BLaER1 (cell line): ENCODE measurements at regions not wholly inside any gene's neighbourhood (a gene's known extent, or its start where the extent isn't known, plus 50 kb on each side); places are given as distances from the start of the nearest gene placed in this dataset.

Experiments
- H3K27ac ChIP-seq: shearing (Covaris generic); formaldehyde crosslinking; 2 replicates; pipeline ENCODE4 v1.8.1; 2022
- H3K27me3 ChIP-seq: shearing (Covaris generic); formaldehyde crosslinking; 2 replicates; pipeline ENCODE4 v1.8.1; 2022
- H3K36me3 ChIP-seq: shearing (Covaris generic); formaldehyde crosslinking; 2 replicates; pipeline ENCODE4 v1.8.1; 2022
- H3K4me1 ChIP-seq: shearing (Covaris generic); formaldehyde crosslinking; 2 replicates; pipeline ENCODE4 v1.8.1; 2022
- H3K4me2 ChIP-seq: shearing (Covaris generic); formaldehyde crosslinking; 2 replicates; pipeline ENCODE4 v1.8.1; 2022
- H3K4me3 ChIP-seq: shearing (Covaris generic); formaldehyde crosslinking; 2 replicates; pipeline ENCODE4 v1.8.1; 2022
- H3K9ac ChIP-seq: shearing (Covaris generic); formaldehyde crosslinking; 2 replicates; pipeline ENCODE4 v1.8.1; 2022
- H3K9me3 ChIP-seq: shearing (Covaris generic); formaldehyde crosslinking; 2 replicates; pipeline ENCODE4 v1.8.1; 2022
- H4K20me1 ChIP-seq: shearing (Covaris generic); formaldehyde crosslinking; 2 replicates; pipeline ENCODE4 v1.8.1; 2022
- Cebpa-rat ChIP-seq: shearing (Covaris generic); IDR thresholded peaks from 2 replicates; pipeline ENCODE4 v1.8.1; 2022

- Histone ChIP-seq H3K27ac (no peak overlapping the region), H3K4me3 (no peak overlapping the region), H3K4me1 (peaks cover 6% of the 10 kb centered on the region; the same call in 1 of the 2 replicates), H3K36me3 (no peaks in the 10 kb centered on the region), H3K9ac (no peak overlapping the region), H3K9me3 (no peaks in the 10 kb centered on the region), H3K27me3 (no peaks in the 10 kb centered on the region), H4K20me1 (no peaks in the 10 kb centered on the region), H3K4me2 (no peak overlapping the region)
- no peak for TF ChIP-seq Cebpa-rat
Measured at GRCh38 chr5:39598661-39599248, 174.0 kb upstream of the DAB2 start.

DNA sequence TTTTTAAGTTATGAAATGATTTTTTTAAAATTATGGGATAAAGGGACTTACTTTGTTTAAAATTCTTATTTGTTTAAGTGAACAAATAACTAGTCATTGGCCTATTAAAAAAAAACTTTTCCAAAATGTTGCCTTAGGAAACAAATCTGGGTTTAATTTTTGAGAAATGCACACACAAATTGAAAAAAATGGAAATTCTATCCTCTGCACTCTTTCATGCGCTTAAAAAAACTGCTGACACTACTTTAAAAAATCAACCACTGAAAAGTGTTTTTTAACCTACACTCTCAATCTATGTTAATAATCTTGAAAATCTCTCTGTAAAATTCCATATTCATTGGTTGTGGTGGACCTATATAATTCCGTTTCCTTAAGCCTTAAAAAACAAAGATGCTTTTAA lies 163.4 kb upstream of the DAB2 start:
- Histone ChIP-seq H3K27me3 (no peaks in the 10 kb centered on the region), H3K36me3 (no peaks in the 10 kb centered on the region), H3K27ac (no peak overlapping the region), H3K4me3 (no peak overlapping the region), H3K9me3 (no peaks in the 10 kb centered on the region), H3K9ac (no peak overlapping the region), H4K20me1 (no peaks in the 10 kb centered on the region), H3K4me1 (no peaks in the 10 kb centered on the region), H3K4me2 (no peak overlapping the region)
- TF ChIP-seq Cebpa-rat, result no peak

GRCh38 chr5:39587675-39588074 lies 162.9 kb upstream of the DAB2 start:
- H3K9me3 ChIP-seq, result no peaks in the 10 kb centered on the region
- no peaks in the 10 kb centered on the region for H4K20me1 ChIP-seq
- H3K4me2 ChIP-seq, result no peak overlapping the region
- TF ChIP-seq Cebpa-rat, result no peak
- no peaks in the 10 kb centered on the region for H3K27me3 ChIP-seq
- H3K4me1 ChIP-seq, result no peaks in the 10 kb centered on the region
- no peaks in the 10 kb centered on the region for H3K36me3 ChIP-seq
- no peak overlapping the region for H3K27ac ChIP-seq
- H3K4me3 ChIP-seq, result no peak overlapping the region
- no peak overlapping the region for H3K9ac ChIP-seq

DNA sequence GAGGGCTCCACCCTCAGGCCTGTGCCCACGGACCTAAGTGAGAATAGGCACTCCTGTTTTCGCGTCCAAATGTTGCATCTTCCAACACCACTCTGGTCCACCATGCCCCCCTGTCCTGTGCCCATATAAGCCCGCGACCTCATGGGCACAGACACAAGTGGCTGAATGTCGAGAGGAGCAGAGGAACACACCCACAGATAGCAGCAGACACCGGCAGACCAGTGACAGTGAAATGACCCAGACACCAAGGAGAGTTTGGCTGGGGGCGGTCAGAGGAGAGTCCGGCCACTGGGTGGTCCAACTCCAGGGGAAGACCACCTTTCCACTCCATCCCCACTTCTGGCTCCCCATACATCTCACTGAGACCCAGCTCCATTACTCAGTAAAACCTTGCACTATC lies 161.4 kb upstream of the DAB2 start:
- Histone ChIP-seq H4K20me1 (no peaks in the 10 kb centered on the region), H3K4me1 (peaks cover 8% of the 10 kb centered on the region), H3K4me2 (no peak overlapping the region), H3K36me3 (no peaks in the 10 kb centered on the region), H3K27ac (no peak overlapping the region), H3K9me3 (no peaks in the 10 kb centered on the region), H3K9ac (no peak overlapping the region), H3K4me3 (no peak overlapping the region), H3K27me3 (no peaks in the 10 kb centered on the region)
- no peak for TF ChIP-seq Cebpa-rat

DNA sequence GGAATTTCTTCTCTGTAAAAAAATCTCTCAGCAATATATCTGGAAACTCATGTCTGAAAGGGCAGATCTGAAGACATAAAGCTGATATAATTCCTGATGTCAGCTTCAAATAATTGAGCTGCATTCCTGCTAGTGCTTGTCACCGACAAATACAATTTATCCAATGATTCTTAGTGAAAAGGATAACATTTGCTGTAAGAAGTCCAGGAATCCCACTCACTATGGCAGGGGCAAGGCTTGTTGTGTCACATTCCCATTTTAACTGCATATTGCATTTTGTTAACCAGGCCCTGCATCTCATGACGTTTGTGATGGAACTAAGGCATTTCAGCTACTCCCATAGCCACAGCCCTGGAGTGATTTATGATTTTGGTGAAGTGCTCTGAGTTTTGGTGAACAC lies 160.1 kb upstream of the DAB2 start:
- no peak for TF ChIP-seq Cebpa-rat
- H4K20me1 ChIP-seq, result no peaks in the 10 kb centered on the region
- no peaks in the 10 kb centered on the region for H3K27me3 ChIP-seq
- no peak overlapping the region for H3K4me2 ChIP-seq
- H3K36me3 ChIP-seq, result no peaks in the 10 kb centered on the region
- H3K9me3 ChIP-seq, result no peaks in the 10 kb centered on the region
- no peak overlapping the region for H3K9ac ChIP-seq
- no peak overlapping the region for H3K4me3 ChIP-seq
- peaks cover 14% of the 10 kb centered on the region for H3K4me1 ChIP-seq
- H3K27ac ChIP-seq, result no peak overlapping the region

GRCh38 chr5:39580702-39581453 lies 156.1 kb upstream of the DAB2 start:
- H3K27me3 ChIP-seq, result no peaks in the 10 kb centered on the region

GRCh38 chr5:39579750-39580149 lies 155.0 kb upstream of the DAB2 start:
- H3K9ac ChIP-seq, result no peak overlapping the region
- H3K4me3 ChIP-seq, result no peak overlapping the region
- no peaks in the 10 kb centered on the region for H3K27me3 ChIP-seq
- peaks cover 14% of the 10 kb centered on the region for H3K4me1 ChIP-seq
- H4K20me1 ChIP-seq, result no peaks in the 10 kb centered on the region
- H3K4me2 ChIP-seq, result no peak overlapping the region
- H3K27ac ChIP-seq, result no peak overlapping the region
- TF ChIP-seq Cebpa-rat, result no peak
- H3K9me3 ChIP-seq, result no peaks in the 10 kb centered on the region
- no peaks in the 10 kb centered on the region for H3K36me3 ChIP-seq

More at GRCh38 chr5:39580702-39581453, 156.1 kb upstream of the DAB2 start:
- Histone ChIP-seq H3K27ac (no peak overlapping the region), H3K4me3 (no peak overlapping the region), H3K9ac (no peak overlapping the region), H3K4me1 (peaks cover 14% of the 10 kb centered on the region), H4K20me1 (no peaks in the 10 kb centered on the region), H3K9me3 (no peaks in the 10 kb centered on the region), H3K4me2 (peak overlapping the region; percentile 55), H3K36me3 (no peaks in the 10 kb centered on the region)
- TF ChIP-seq Cebpa-rat, result no peak

GRCh38 chr5:39578887-39579497 lies 154.2 kb upstream of the DAB2 start:
- no peaks in the 10 kb centered on the region for H3K27me3 ChIP-seq
- no peak for TF ChIP-seq Cebpa-rat
- no peak overlapping the region for H3K27ac ChIP-seq
- H4K20me1 ChIP-seq, result no peaks in the 10 kb centered on the region
- H3K4me1 ChIP-seq, result peaks cover 14% of the 10 kb centered on the region
- H3K9me3 ChIP-seq, result no peaks in the 10 kb centered on the region
- H3K36me3 ChIP-seq, result no peaks in the 10 kb centered on the region
- H3K9ac ChIP-seq, result no peak overlapping the region
- no peak overlapping the region for H3K4me3 ChIP-seq
- H3K4me2 ChIP-seq, result no peak overlapping the region

GRCh38 chr5:39577529-39577928 lies 152.7 kb upstream of the DAB2 start:
- Histone ChIP-seq H3K27me3 (no peaks in the 10 kb centered on the region), H3K4me1 (peaks cover 14% of the 10 kb centered on the region), H3K4me2 (no peak overlapping the region), H3K4me3 (no peak overlapping the region), H3K27ac (no peak overlapping the region), H3K9ac (no peak overlapping the region), H3K9me3 (no peaks in the 10 kb centered on the region), H4K20me1 (no peaks in the 10 kb centered on the region), H3K36me3 (no peaks in the 10 kb centered on the region)
- no peak for TF ChIP-seq Cebpa-rat

GRCh38 chr5:39570403-39571027 lies 145.7 kb upstream of the DAB2 start:
- Histone ChIP-seq H3K4me1 (no peaks in the 10 kb centered on the region), H3K4me2 (no peak overlapping the region), H4K20me1 (no peaks in the 10 kb centered on the region), H3K27ac (no peak overlapping the region), H3K36me3 (no peaks in the 10 kb centered on the region), H3K27me3 (no peaks in the 10 kb centered on the region), H3K4me3 (no peak overlapping the region), H3K9me3 (no peaks in the 10 kb centered on the region), H3K9ac (no peak overlapping the region)
- no peak for TF ChIP-seq Cebpa-rat
